HG02642 (cell line): ENCODE measurements at regions not wholly inside any gene's neighbourhood (a gene's known extent, or its start where the extent isn't known, plus 50 kb on each side); places are given as distances from the start of the nearest gene placed in this dataset.

Experiments
- ATAC-seq: cut with Tn5 transposase; IDR thresholded peaks from one replicate; pipeline ENCODE4 v1.9.1; 2021; ENCODE audit warnings: mild to moderate bottlenecking; ENCODE audit not compliant: unreplicated experiment, poor library complexity

- no peak for ATAC-seq
Observed at GRCh38 chr2:226256709-226257376, 542.8 kb downstream of the IRS1 start.

GRCh38 chr2:226256237-226256636, 543.4 kb downstream of the IRS1 start:
- no peak for ATAC-seq

- ATAC-seq: no peak
Observed at GRCh38 chr2:226251661-226252060, 548.0 kb downstream of the IRS1 start.

- ATAC-seq: no peak
Observed at GRCh38 chr2:226247289-226248275, 552.0 kb downstream of the IRS1 start.

GRCh38 chr2:226234187-226234586, 565.4 kb downstream of the IRS1 start:
- ATAC-seq: no peak

GRCh38 chr2:226233388-226233787, 566.2 kb downstream of the IRS1 start:
- no peak for ATAC-seq

GRCh38 chr2:226228080-226228479, 571.5 kb downstream of the IRS1 start:
- no peak for ATAC-seq

GRCh38 chr2:226227341-226227740, 572.3 kb downstream of the IRS1 start:
- ATAC-seq: no peak

- no peak for ATAC-seq
Observed at GRCh38 chr2:226223704-226224103, 575.9 kb downstream of the IRS1 start.

GRCh38 chr2:226220511-226220910, 579.1 kb downstream of the IRS1 start:
- no peak for ATAC-seq

GRCh38 chr2:226217191-226217590, 582.4 kb downstream of the IRS1 start:
- ATAC-seq: no peak

GRCh38 chr2:226216575-226216974, 583.0 kb downstream of the IRS1 start:
- no peak for ATAC-seq

GRCh38 chr2:226215902-226216503, 583.6 kb downstream of the IRS1 start:
- ATAC-seq: peak; percentile 95

- no peak for ATAC-seq
Observed at GRCh38 chr2:226213717-226214116, 585.9 kb downstream of the IRS1 start.

- no peak for ATAC-seq
Observed at GRCh38 chr2:226211439-226211838, 588.2 kb downstream of the IRS1 start.

- no peak for ATAC-seq
Observed at GRCh38 chr2:226208726-226209125, 590.9 kb downstream of the IRS1 start.

GRCh38 chr2:226207671-226208070, 591.9 kb downstream of the IRS1 start:
- no peak for ATAC-seq

GRCh38 chr2:226199555-226199954, 600.1 kb downstream of the IRS1 start:
- ATAC-seq: no peak

GRCh38 chr2:226198956-226199355, 600.7 kb downstream of the IRS1 start:
- no peak for ATAC-seq

GRCh38 chr2:226190479-226191252, 609.0 kb downstream of the IRS1 start:
- ATAC-seq: no peak
